GM18499 (cell line): ENCODE measurements at regions not wholly inside any gene's neighbourhood (a gene's known extent, or its start where the extent isn't known, plus 50 kb on each side); places are given as distances from the start of the nearest gene placed in this dataset.
"Not testable (repeated sequence)": the region's sequence is repeated elsewhere in the genome, so short reads cannot be mapped to it uniquely, and the experiment has no call there.

Experiments
- ATAC-seq: cut with Tn5 transposase; IDR thresholded peaks from one replicate; pipeline ENCODE4 v1.9.1; 2021; ENCODE audit warnings: moderate number of reproducible peaks; ENCODE audit not compliant: insufficient read depth, unreplicated experiment

DNA sequence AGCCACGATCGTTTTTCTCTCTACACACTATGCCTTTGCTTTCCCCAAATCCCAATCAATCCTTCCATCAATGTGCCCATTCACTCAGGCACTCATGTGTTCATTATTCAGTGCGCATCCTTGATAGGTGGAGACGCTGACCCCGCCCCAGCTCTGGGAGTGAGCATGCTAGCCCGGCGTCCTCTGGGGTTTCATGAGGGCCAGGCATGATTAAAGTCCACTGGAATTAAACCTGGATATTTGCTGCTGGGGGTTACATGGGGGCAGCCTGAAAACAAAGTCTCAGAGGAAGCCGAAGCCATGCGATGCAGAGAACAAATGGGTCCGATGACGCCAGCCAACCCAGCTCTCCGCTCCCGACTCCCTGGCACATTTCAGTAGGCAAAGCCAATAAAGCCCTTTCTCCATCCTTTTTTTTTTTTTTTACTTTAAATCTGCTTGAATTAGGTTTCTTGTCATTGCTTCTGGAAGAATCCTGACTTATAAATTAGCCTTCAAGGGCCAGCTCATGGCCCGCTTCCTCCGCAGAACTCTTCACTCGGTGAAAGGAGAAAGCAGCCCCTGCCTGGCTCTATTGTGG, 316.4 kb upstream of the ID2 start:
- no peak for ATAC-seq

DNA sequence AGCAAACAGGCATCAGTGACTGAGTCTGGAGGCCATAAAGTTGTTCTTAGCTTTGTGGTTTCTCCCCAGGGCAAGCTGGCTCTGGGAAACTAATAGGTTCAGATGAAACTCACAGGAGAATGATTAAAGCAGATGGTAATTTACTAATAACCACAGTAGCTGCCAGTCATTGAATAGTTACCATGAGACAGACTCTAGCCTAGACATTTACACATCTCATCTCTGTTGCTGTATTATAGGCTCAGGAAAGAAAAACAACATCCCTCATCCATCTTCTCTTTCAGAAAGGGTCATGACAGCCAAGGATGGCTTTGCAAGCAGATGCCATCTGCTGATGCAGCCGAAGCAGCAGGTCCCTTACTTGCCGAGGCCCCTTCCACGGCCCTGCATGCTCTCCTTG, 314.0 kb upstream of the ID2 start:
- ATAC-seq = no peak

DNA sequence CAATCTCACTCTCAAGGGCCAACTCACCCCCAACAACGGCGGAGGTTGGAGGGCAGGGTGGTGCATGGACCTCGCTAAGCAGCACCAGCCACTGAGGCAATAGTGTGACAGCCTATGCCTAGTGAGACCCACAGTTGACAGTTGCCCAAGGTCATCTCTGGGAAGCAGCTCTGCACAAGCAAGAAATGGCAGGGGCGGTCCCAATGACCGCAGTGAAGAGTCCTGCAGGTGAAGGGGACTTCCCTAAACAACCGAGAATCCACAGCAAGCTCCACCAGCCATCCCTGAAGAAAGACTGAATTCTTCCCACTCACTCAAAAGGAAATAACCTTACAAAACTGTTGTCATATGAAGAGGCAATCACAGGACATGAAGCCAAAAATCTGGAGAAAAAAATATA, 313.4 kb upstream of the ID2 start:
- no peak for ATAC-seq

- no peak for ATAC-seq
These were observed 312.3 kb upstream of the ID2 start for GRCh38 chr2:8369522-8369921.

DNA sequence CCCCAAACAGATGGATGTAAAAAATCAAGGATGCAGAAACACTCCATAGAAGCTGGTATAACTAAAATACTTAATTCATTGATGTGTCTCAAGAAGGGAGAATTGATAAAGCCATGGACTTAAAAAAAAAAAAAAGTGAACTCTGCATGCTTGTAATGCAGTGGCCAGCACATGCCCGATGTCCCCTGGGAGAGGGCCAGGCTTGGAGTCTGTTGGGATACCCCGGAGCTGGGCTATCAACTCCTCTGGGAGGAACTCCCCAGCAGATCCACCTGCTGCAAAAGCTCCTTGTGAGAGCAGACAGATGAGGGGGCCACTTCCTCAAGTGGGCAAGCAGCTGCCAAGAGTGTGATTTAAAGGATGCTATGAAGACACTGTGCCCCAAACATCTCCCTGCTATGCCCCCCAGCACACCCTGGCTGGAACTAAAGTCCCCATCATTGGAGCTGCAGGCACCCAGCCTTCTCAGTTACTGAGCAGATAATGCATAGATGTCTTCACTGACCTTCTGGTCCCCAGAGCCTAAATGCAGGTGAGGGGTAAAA, 311.5 kb upstream of the ID2 start:
- no peak for ATAC-seq

DNA sequence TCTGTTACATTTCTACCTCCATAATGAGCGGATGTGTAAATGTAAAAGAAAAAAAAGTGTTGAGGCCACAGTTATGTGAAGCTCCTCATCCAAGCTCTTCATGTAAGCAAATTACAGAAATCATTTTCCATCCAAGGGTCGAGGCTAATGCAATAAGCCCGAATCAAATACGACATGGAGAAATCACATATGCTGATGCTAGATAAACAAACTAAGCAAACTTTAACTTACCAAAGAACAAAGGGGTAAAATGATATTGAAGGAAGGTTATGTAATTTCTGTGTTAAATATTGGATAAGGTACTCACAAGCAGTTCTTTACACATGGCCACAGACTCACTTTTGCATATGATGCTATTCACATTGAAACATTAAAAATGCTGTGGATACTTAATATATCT, 310.2 kb upstream of the ID2 start:
- no peak for ATAC-seq

DNA sequence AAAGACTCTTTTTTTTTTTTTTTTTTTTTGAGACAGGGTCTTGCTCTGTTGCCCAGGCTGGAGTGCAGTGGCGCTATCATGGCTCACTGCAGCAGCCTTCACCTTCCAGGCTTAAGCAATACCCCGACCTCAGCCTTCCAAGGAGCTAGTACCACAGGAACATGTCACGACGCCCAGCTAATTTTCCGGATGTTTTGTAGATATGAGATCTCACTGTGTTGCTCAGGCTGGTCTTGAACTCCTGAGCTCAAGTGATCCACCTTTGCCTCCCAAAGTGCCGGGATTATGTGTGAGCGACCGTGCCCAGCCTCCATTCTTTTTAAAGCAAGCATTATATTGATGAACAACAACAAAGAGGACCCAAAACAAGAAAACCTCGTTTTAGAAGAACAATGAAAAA, 307.1 kb upstream of the ID2 start:
- ATAC-seq = no peak

GRCh38 chr2:8376603-8377410, 305.0 kb upstream of the ID2 start:
- ATAC-seq = no peak

- peak; percentile 66 for ATAC-seq
These were observed 303.6 kb upstream of the ID2 start for GRCh38 chr2:8378016-8378810.

DNA sequence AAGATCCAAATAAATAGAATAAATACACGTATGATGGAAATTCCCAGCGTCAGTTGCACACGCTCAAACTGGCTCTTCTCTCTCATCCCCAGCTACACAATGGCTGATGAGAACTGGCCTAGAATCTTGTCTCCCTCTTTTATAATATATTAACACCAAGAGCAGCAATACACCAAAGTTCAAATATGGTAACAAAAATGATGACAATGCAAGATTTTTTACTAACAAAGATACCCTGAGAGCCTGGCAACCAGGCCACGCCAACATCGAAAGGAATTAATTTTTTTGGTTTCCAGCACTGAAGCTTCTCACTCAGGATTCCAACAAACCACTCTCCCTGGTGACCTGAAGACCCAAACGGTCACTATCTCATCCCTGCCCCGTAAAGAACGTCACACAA, 302.7 kb upstream of the ID2 start:
- ATAC-seq = no peak

DNA sequence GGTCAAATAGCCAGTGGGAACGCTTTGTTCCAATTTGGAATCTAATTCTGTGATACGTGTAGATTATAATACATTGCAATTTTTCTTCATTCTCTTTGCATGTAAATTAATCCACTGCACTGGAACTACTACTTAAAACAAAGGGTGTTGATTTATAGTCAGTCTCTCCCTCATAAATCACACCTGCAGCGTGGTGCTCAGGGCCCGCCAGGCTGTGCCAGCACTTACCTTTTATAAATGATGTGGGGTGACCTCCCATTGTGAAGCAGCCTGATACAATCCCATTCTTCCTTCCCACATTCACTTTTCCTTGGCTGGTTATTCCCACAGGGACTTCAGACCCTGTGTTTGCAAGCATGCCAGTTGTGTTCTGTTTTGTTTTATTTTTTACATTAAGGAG, 302.3 kb upstream of the ID2 start:
- ATAC-seq = no peak

DNA sequence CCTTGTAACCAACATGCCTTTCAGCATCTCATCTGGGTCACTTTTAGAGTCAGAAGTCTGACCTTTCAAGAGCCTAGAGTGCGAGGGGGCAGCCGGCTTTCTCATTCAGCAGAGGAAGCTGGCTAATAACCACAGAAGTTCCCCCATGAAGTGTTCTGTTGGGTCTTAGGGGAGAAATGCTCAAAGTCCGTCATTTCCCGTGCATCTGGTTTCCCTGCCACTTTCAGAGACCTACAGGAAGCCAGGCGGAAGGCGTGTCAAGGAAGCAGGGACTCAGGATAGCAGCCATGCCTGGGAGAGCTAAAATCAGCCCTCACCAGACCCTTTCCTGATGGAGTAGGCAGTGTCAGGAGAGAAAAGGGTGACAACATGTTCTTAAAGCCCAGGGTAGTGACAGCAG, 301.8 kb upstream of the ID2 start:
- ATAC-seq = no peak

- no peak for ATAC-seq
These were observed 301.3 kb upstream of the ID2 start for GRCh38 chr2:8380566-8380965.

DNA sequence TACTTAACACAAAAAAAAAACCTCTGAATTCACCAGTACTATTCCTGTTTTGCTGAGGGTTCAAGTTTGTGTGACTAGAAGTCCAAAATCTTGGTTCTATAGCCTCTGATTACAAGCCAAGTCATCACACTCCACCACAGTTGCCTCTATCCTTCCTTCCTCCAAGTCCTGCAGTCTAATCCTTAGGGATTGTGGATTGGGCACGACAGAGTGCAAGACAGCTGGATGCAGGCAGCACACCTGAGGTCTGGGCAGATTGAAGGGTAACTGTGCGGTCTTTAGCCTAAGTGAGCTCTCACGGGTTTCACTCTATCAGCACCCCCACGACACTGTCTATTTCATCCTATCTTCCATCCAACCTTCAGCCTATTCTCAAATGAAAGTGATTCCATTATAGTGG, 299.4 kb upstream of the ID2 start:
- no peak for ATAC-seq

- not testable (repeated sequence) for ATAC-seq
These were observed 295.1 kb upstream of the ID2 start for GRCh38 chr2:8386748-8387147.

GRCh38 chr2:8388781-8389180, 293.1 kb upstream of the ID2 start:
- no peak for ATAC-seq

GRCh38 chr2:8389431-8390108, 292.3 kb upstream of the ID2 start:
- ATAC-seq = no peak

- no peak for ATAC-seq
These were observed 290.7 kb upstream of the ID2 start for GRCh38 chr2:8391126-8391525.

- no peak for ATAC-seq
These were observed 290.3 kb upstream of the ID2 start for GRCh38 chr2:8391584-8391983.

- ATAC-seq = no peak
These were observed 289.6 kb upstream of the ID2 start for GRCh38 chr2:8392098-8392866.
